C1 segment of cervical spinal cord (tissue), 14 donors: ENCODE measurements at regions not wholly inside any gene's neighbourhood (a gene's known extent, or its start where the extent isn't known, plus 50 kb on each side); places are given as distances from the start of the nearest gene placed in this dataset.

Experiments
- DNase-seq, 14 donors: peaks; one replicate each; lab custom pipeline; 2025; lab: John Stamatoyannopoulos, UW

GRCh38 chr1:57671750-57672149 lies 247.9 kb upstream of the DAB1 start:
- DNase-seq: no peak

- no peak for DNase-seq
Measured at GRCh38 chr1:57659804-57660203, 235.9 kb upstream of the DAB1 start.

GRCh38 chr1:57655161-57655560 lies 231.3 kb upstream of the DAB1 start:
- no peak for DNase-seq

- no peak for DNase-seq
Measured at GRCh38 chr1:57644667-57645066, 220.8 kb upstream of the DAB1 start.

GRCh38 chr1:57638239-57638638 lies 214.4 kb upstream of the DAB1 start:
- no peak for DNase-seq

GRCh38 chr1:57637155-57637554 lies 213.3 kb upstream of the DAB1 start:
- DNase-seq: no peak

GRCh38 chr1:57633881-57634280 lies 210.0 kb upstream of the DAB1 start:
- no peak for DNase-seq

GRCh38 chr1:57633056-57633455 lies 209.2 kb upstream of the DAB1 start:
- no peak for DNase-seq

GRCh38 chr1:57632401-57632800 lies 208.5 kb upstream of the DAB1 start:
- no peak for DNase-seq

GRCh38 chr1:57627612-57628011 lies 203.8 kb upstream of the DAB1 start:
- DNase-seq: no peak

GRCh38 chr1:57623791-57624538 lies 200.1 kb upstream of the DAB1 start:
- no peak for DNase-seq

- DNase-seq: peak in 1 of 14 donors; percentile 61
Measured at GRCh38 chr1:57623039-57623790, 199.4 kb upstream of the DAB1 start.

- no peak for DNase-seq
Measured at GRCh38 chr1:57621776-57622175, 197.9 kb upstream of the DAB1 start.

GRCh38 chr1:57620605-57621004 lies 196.7 kb upstream of the DAB1 start:
- DNase-seq: peak in 1 of 14 donors; percentile 6

- DNase-seq: no peak
Measured at GRCh38 chr1:57616921-57617320, 193.1 kb upstream of the DAB1 start.

GRCh38 chr1:57615956-57616355 lies 192.1 kb upstream of the DAB1 start:
- no peak for DNase-seq

GRCh38 chr1:57612833-57613232 lies 189.0 kb upstream of the DAB1 start:
- no peak for DNase-seq

GRCh38 chr1:57605933-57606332 lies 182.1 kb upstream of the DAB1 start:
- no peak for DNase-seq

- DNase-seq: no peak
Measured at GRCh38 chr1:57603696-57604095, 179.8 kb upstream of the DAB1 start.

GRCh38 chr1:57600424-57600823 lies 176.6 kb upstream of the DAB1 start:
- DNase-seq: no peak

GRCh38 chr1:57599236-57599994 lies 175.6 kb upstream of the DAB1 start:
- no peak for DNase-seq

- DNase-seq: no peak
Measured at GRCh38 chr1:57597036-57597435, 173.2 kb upstream of the DAB1 start.
